Gastroesophageal sphincter (tissue), 3 donors: ENCODE measurements at regions not wholly inside any gene's neighbourhood (a gene's known extent, or its start where the extent isn't known, plus 50 kb on each side); places are given as distances from the start of the nearest gene placed in this dataset.

ENCODE experiments used
- POLR2A ChIP-seq, 2 donors: fragments of 450-650 bp; IDR thresholded peaks; one replicate each; pipeline ENCODE4 v1.6.1; 2017; ENCODE audit warnings: antibody characterized with exemption in 2 of 2, mild to moderate bottlenecking in 2 of 2, moderate library complexity in 1 of 2
- TF ChIP-seq, protein P1 (sequence below), 4 experiments: fragments of 200-600 bp in 2 of 4; fragments of 450-650 bp in 2 of 4; sonication (generic) in 1 of 4; IDR thresholded peaks; one replicate each; pipeline ENCODE4 v1.5.1; 2017 to 2019; ENCODE audit warnings: antibody characterized with exemption in 4 of 4, mild to moderate bottlenecking in 2 of 4, moderate library complexity in 2 of 4

DNA sequence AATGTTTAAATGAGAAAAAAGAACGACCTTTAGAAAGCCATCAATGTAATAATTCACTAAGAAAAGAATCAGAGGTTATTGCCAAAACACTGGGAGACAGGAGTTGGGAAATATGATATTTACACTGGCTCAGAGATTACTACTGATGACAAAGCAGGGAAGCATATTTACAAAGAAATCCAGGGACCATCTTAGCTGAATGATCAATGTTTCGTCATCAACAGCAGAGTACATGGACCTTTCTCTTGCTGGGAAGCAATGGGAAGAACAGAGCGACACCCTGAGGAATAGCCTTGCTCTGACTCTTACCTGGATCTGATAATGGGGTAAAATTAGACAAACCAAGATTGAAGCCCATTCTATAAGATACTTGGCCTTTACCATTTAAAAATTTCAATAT is 1293.5 kb downstream of the XPNPEP1 start:
- no peak for TF ChIP-seq POLR2A (IDR thresholded peaks at IDR 0.05)
- TF ChIP-seq, protein P1, sequence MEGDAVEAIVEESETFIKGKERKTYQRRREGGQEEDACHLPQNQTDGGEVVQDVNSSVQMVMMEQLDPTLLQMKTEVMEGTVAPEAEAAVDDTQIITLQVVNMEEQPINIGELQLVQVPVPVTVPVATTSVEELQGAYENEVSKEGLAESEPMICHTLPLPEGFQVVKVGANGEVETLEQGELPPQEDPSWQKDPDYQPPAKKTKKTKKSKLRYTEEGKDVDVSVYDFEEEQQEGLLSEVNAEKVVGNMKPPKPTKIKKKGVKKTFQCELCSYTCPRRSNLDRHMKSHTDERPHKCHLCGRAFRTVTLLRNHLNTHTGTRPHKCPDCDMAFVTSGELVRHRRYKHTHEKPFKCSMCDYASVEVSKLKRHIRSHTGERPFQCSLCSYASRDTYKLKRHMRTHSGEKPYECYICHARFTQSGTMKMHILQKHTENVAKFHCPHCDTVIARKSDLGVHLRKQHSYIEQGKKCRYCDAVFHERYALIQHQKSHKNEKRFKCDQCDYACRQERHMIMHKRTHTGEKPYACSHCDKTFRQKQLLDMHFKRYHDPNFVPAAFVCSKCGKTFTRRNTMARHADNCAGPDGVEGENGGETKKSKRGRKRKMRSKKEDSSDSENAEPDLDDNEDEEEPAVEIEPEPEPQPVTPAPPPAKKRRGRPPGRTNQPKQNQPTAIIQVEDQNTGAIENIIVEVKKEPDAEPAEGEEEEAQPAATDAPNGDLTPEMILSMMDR (IDR thresholded peaks at IDR 0.05): no peak
